ENCODE measurements at regions not wholly inside any gene's neighbourhood (a gene's known extent, or its start where the extent isn't known, plus 50 kb on each side); places are given as distances from the start of the nearest gene placed in this dataset.

DNA sequence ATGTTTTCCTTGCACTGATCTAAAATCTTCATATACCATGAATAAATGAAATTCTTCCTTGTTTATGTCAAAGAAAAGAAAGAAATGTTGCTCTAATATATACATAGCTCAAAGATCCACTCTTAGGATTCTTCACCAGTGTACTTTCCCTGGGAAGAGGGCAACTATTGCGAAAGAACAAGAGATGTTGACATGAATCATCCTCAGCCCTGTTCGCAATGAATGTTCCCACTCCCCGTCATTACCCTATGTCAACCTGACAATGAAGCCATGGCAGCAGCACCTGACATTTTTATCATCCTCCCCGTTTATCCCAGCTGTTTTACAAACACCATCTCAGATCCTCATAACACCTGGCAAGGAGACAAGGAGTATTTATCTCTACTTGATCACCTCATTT lies 409.1 kb upstream of the GRIA1 start:
- Histone ChIP-seq H3K36me3 (ENCODE audit: control insufficient read depth, insufficient read depth, low read length) (no peaks in the 10 kb centered on the region), H3K9ac (ENCODE audit: low read length) (no peak overlapping the region), H3K4me1 (ENCODE audit: control insufficient read depth, insufficient read depth, low read length) (no peaks in the 10 kb centered on the region), H3K4me3 (ENCODE audit: low read depth, low read length) (no peak overlapping the region), H3K9me3 (ENCODE audit: control insufficient read depth, insufficient read depth, low read depth, low read length) (no peaks in the 10 kb centered on the region), H3K27me3 (ENCODE audit: control insufficient read depth, insufficient read depth, low read length) (no peaks in the 10 kb centered on the region), H3K27ac (ENCODE audit: low read depth, low read length) (no peak overlapping the region)

DNA sequence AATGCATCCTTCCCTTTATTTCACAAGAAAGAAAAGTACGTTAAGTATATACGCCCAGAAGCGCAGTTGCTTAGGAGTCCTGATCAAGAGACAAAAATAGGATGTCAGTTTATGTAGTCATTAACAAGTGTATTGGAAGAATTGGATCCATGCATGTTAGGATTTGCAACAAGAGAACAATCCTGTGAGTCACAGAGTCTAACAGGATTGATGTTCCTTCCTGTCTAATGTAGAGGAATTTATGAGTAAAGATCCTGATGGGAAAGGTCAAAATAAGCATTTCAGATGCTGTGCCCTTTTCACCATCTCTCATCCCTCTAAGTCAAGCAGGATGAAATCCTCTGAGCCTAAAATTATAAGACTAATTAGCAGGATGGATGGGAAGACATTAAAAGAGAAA lies 406.0 kb upstream of the GRIA1 start:
- no peaks in the 10 kb centered on the region for H3K4me1 ChIP-seq (ENCODE audit: control insufficient read depth, insufficient read depth, low read length)
- no peak overlapping the region for H3K9ac ChIP-seq (ENCODE audit: low read length)
- H3K27ac ChIP-seq (ENCODE audit: low read depth, low read length), result no peak overlapping the region
- H3K4me3 ChIP-seq (ENCODE audit: low read depth, low read length), result no peak overlapping the region
- H3K36me3 ChIP-seq (ENCODE audit: control insufficient read depth, insufficient read depth, low read length), result no peaks in the 10 kb centered on the region
- H3K9me3 ChIP-seq (ENCODE audit: control insufficient read depth, insufficient read depth, low read depth, low read length), result no peaks in the 10 kb centered on the region
- H3K27me3 ChIP-seq (ENCODE audit: control insufficient read depth, insufficient read depth, low read length), result no peaks in the 10 kb centered on the region

DNA sequence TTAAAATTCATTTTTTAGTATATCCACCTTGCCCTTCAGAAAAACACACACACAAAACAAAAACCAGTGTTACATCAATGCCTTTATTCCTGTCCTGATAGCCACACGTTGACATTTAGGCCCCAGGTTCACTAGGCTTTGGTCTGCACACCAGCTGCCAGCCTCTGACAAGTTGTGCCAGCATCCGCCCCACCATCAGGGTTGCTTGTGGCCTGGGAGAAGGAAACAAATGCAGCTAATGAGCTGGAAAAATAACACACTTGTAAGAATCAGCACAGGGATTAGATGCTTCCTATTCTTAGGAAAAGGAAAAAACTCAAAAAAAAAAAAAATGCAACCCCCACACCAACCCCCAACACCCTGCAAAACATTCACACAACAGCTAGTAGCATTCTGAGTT lies 404.0 kb upstream of the GRIA1 start:
- Histone ChIP-seq H3K9me3 (ENCODE audit: control insufficient read depth, insufficient read depth, low read depth, low read length) (no peaks in the 10 kb centered on the region), H3K36me3 (ENCODE audit: control insufficient read depth, insufficient read depth, low read length) (no peaks in the 10 kb centered on the region), H3K9ac (ENCODE audit: low read length) (no peak overlapping the region), H3K4me1 (ENCODE audit: control insufficient read depth, insufficient read depth, low read length) (no peaks in the 10 kb centered on the region), H3K27ac (ENCODE audit: low read depth, low read length) (no peak overlapping the region), H3K27me3 (ENCODE audit: control insufficient read depth, insufficient read depth, low read length) (no peaks in the 10 kb centered on the region), H3K4me3 (ENCODE audit: low read depth, low read length) (no peak overlapping the region)

DNA sequence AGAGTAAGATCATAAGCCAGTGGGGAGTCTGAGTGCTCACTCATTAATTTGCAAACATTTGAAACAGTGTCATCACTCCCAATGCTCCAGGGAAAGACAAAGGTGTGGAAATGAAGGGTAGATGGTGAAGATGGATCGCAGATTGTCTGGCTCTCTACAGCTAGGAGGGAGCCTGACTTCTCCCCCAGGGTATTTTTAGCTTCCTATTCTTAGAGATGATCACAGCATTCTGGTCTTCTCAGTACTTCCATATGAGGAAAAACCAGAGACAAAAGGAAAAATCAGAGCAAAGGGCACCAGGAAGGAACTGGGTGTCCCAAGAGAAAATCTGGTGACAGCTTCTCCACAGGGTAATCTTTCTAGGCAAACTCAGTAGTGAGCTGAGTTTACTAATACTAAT lies 401.9 kb upstream of the GRIA1 start:
- Histone ChIP-seq H3K27ac (ENCODE audit: low read depth, low read length) (no peak overlapping the region), H3K4me1 (ENCODE audit: control insufficient read depth, insufficient read depth, low read length) (no peaks in the 10 kb centered on the region), H3K9me3 (ENCODE audit: control insufficient read depth, insufficient read depth, low read depth, low read length) (no peaks in the 10 kb centered on the region), H3K36me3 (ENCODE audit: control insufficient read depth, insufficient read depth, low read length) (no peaks in the 10 kb centered on the region), H3K27me3 (ENCODE audit: control insufficient read depth, insufficient read depth, low read length) (no peaks in the 10 kb centered on the region), H3K4me3 (ENCODE audit: low read depth, low read length) (no peak overlapping the region), H3K9ac (ENCODE audit: low read length) (no peak overlapping the region)

DNA sequence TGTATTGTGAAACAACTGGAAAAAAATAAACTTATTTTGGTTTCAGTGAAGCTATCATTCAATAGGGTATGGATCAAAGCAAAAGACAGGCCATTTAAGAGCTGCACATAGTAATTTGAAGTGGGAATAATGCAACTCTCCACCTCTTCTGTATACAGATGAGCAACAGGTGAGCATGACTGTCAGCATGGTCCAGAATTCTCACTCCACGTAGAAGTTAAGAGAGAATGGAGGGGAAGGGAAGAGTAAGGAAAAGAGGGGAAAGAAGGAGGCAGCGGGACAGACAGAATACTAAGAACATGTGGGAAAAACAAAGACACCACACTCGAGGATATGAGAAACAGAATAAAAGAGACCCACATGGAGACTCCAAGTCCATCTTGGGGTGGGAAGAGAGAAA lies 396.1 kb upstream of the GRIA1 start:
- H3K4me3 ChIP-seq (ENCODE audit: low read depth, low read length), result no peak overlapping the region
- H3K9me3 ChIP-seq (ENCODE audit: control insufficient read depth, insufficient read depth, low read depth, low read length), result no peaks in the 10 kb centered on the region
- H3K4me1 ChIP-seq (ENCODE audit: control insufficient read depth, insufficient read depth, low read length), result peaks cover 2% of the 10 kb centered on the region; the same call in 1 of the 2 replicates
- H3K27ac ChIP-seq (ENCODE audit: low read depth, low read length), result no peak overlapping the region
- H3K9ac ChIP-seq (ENCODE audit: low read length), result no peak overlapping the region
- no peaks in the 10 kb centered on the region for H3K36me3 ChIP-seq (ENCODE audit: control insufficient read depth, insufficient read depth, low read length)
- H3K27me3 ChIP-seq (ENCODE audit: control insufficient read depth, insufficient read depth, low read length), result no peaks in the 10 kb centered on the region

DNA sequence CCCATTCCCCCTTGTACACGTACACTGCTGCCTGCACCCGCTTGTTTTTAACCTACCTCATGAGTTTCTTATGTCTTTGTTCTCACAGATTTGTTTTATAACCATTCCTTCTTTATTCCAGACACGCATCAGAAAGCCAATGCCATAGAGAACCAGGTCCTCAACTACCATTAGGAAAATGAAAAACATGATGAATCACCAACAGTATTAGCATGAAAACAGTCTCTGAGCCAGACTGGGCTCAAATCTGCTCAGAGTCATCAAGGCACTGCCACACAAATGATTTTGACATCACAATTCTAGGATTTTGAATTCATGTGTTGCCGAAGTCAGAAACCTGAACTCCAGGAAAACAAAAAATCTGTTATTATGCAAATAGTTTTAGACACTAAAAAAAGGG lies 394.1 kb upstream of the GRIA1 start:
- H3K27me3 ChIP-seq (ENCODE audit: control insufficient read depth, insufficient read depth, low read length), result no peaks in the 10 kb centered on the region
- H3K9ac ChIP-seq (ENCODE audit: low read length), result no peak overlapping the region
- no peak overlapping the region for H3K27ac ChIP-seq (ENCODE audit: low read depth, low read length)
- no peaks in the 10 kb centered on the region for H3K9me3 ChIP-seq (ENCODE audit: control insufficient read depth, insufficient read depth, low read depth, low read length)
- no peaks in the 10 kb centered on the region for H3K36me3 ChIP-seq (ENCODE audit: control insufficient read depth, insufficient read depth, low read length)
- H3K4me1 ChIP-seq (ENCODE audit: control insufficient read depth, insufficient read depth, low read length), result peaks cover 5% of the 10 kb centered on the region; the same call in 1 of the 2 replicates
- H3K4me3 ChIP-seq (ENCODE audit: low read depth, low read length), result no peak overlapping the region

DNA sequence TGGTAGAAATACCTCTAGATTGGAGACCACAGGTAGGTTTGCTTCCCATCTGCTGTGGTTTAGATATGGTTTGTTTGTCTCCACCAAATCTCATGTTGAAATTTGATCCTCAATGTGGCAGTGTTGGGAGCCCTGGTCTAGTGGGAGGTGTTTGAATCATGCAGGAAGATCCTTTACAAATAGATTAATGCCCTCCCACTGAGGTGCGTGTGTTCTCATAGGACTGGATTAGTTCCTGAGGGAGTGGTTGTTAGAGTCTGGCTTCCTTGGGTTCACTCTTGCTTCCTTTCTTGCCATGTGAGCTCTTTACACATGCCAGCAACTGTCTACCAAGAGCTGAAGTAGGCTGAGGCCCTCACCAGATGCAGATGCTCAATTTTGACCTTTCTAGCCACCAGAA lies 391.1 kb upstream of the GRIA1 start:
- H3K4me1 ChIP-seq (ENCODE audit: control insufficient read depth, insufficient read depth, low read length), result peaks cover 5% of the 10 kb centered on the region; the same call in 1 of the 2 replicates
- H3K36me3 ChIP-seq (ENCODE audit: control insufficient read depth, insufficient read depth, low read length), result no peaks in the 10 kb centered on the region
- no peak overlapping the region for H3K9ac ChIP-seq (ENCODE audit: low read length)
- H3K27ac ChIP-seq (ENCODE audit: low read depth, low read length), result no peak overlapping the region
- H3K4me3 ChIP-seq (ENCODE audit: low read depth, low read length), result no peak overlapping the region
- no peaks in the 10 kb centered on the region for H3K27me3 ChIP-seq (ENCODE audit: control insufficient read depth, insufficient read depth, low read length)
- H3K9me3 ChIP-seq (ENCODE audit: control insufficient read depth, insufficient read depth, low read depth, low read length), result peaks cover 7% of the 10 kb centered on the region

DNA sequence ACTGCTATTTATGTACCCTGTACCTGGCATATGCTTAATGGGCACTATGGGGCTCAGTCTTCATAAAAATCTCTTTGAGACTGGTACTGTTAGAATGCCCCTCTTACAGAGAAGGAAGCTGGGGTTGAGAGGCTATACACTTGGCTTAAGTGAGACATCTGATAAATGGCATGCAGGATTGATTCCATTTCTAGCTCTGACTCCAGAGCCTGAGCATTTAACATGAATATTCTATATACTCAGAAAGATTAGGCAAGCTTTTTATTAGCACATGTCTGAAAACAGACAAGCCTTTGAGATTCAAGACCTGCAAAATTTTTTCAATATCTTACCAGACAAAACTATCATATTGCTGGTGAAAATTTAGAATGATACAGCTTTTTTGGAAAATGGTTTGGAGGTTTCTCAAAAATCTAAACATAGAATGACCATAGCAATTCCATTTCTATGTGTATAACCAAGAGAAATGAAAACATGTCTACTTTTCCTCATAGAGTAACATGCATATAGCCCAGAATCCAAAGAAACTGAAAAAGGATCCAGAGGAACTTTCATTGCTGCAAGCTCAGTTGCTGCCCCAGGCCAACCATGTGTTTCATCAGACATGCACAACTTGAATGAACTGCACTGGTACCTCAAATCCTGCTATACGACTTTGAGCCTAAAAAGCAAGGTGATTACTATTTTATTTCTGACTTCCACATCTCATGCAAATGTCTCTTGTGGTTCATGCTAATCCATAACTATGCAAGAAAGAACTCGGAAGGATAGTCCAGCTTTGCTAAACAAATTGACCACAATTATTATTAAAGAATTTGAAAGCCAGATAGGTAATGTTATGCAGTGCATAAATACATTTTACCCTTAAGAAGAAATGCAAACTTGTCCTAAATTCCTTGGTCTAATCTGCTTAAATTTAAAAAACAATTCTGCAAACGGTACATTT lies 389.0 kb upstream of the GRIA1 start:
- Histone ChIP-seq H3K36me3 (ENCODE audit: control insufficient read depth, insufficient read depth, low read length) (no peaks in the 10 kb centered on the region), H3K4me1 (ENCODE audit: control insufficient read depth, insufficient read depth, low read length) (peaks cover 5% of the 10 kb centered on the region; the same call in 1 of the 2 replicates), H3K27ac (ENCODE audit: low read depth, low read length) (no peak overlapping the region), H3K27me3 (ENCODE audit: control insufficient read depth, insufficient read depth, low read length) (no peaks in the 10 kb centered on the region), H3K9me3 (ENCODE audit: control insufficient read depth, insufficient read depth, low read depth, low read length) (peaks cover 7% of the 10 kb centered on the region), H3K9ac (ENCODE audit: low read length) (no peak overlapping the region), H3K4me3 (ENCODE audit: low read depth, low read length) (no peak overlapping the region)

DNA sequence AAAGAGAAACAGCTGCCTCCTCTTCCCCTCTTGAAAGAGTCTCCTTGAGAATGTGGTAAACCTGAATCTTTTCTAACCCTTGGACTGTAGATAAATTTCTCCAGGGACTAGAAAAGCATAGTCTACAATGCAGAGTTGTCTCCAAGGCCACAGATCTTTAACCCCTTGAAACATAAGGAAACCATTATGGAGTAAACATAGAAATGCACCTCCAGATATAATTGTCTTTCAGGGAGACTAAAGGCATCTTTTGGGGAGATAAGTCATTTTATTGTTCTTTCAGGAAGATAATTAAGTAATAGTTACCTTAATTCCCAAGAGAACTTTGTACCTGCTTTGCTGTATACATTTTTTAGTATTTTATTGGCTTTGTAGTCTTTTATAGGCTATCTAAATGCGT lies 373.6 kb upstream of the GRIA1 start:
- Histone ChIP-seq H3K9me3 (ENCODE audit: control insufficient read depth, insufficient read depth, low read depth, low read length) (no peaks in the 10 kb centered on the region), H3K27ac (ENCODE audit: low read depth, low read length) (no peak overlapping the region), H3K4me1 (ENCODE audit: control insufficient read depth, insufficient read depth, low read length) (no peaks in the 10 kb centered on the region), H3K4me3 (ENCODE audit: low read depth, low read length) (no peak overlapping the region), H3K36me3 (ENCODE audit: control insufficient read depth, insufficient read depth, low read length) (no peaks in the 10 kb centered on the region), H3K27me3 (ENCODE audit: control insufficient read depth, insufficient read depth, low read length) (no peaks in the 10 kb centered on the region), H3K9ac (ENCODE audit: low read length) (no peak overlapping the region)

DNA sequence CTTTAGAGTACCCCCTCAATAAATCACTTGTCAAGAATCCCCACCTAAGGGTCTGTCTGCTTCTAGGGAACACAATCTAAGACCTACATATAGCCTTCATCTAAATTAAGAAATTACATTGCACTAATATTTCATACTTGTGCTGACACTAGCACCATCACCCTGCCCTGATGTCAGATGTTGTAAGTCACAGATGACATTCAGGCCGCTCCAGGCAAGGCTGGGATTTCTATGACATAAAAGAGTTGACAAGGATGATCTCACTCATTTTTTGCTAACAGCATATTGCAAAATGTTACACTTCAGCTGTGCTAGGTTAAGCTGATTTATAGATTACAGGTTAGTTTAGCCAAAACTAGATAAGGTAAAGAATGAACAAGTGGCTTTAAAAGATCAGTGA lies 372.5 kb upstream of the GRIA1 start:
- H3K27ac ChIP-seq (ENCODE audit: low read depth, low read length), result no peak overlapping the region
- no peak overlapping the region for H3K4me3 ChIP-seq (ENCODE audit: low read depth, low read length)
- no peaks in the 10 kb centered on the region for H3K27me3 ChIP-seq (ENCODE audit: control insufficient read depth, insufficient read depth, low read length)
- H3K9me3 ChIP-seq (ENCODE audit: control insufficient read depth, insufficient read depth, low read depth, low read length), result no peaks in the 10 kb centered on the region
- H3K9ac ChIP-seq (ENCODE audit: low read length), result no peak overlapping the region
- no peaks in the 10 kb centered on the region for H3K4me1 ChIP-seq (ENCODE audit: control insufficient read depth, insufficient read depth, low read length)
- no peaks in the 10 kb centered on the region for H3K36me3 ChIP-seq (ENCODE audit: control insufficient read depth, insufficient read depth, low read length)

DNA sequence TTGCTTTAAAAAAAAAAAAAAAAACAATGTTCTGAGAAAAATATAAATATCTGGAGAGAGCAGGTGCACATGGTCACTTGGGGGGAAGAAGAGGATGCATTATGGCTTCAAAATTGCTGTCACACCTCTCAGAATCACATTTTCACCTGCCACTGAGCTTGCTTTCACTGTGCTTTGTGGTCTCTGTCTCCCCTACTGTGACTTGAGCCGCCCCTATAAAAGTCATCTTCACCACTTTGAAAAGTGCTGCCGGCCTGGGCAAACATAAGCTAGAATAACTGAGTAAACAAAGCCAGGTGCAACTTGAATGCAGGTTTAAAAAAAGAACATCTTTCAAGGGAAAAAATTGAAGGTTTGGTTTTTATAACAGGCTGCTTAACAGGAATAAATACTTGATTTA lies 368.1 kb upstream of the GRIA1 start:
- Histone ChIP-seq H3K9ac (ENCODE audit: low read length) (no peak overlapping the region), H3K4me3 (ENCODE audit: low read depth, low read length) (no peak overlapping the region), H3K27me3 (ENCODE audit: control insufficient read depth, insufficient read depth, low read length) (no peaks in the 10 kb centered on the region), H3K9me3 (ENCODE audit: control insufficient read depth, insufficient read depth, low read depth, low read length) (no peaks in the 10 kb centered on the region), H3K4me1 (ENCODE audit: control insufficient read depth, insufficient read depth, low read length) (no peaks in the 10 kb centered on the region), H3K36me3 (ENCODE audit: control insufficient read depth, insufficient read depth, low read length) (no peaks in the 10 kb centered on the region), H3K27ac (ENCODE audit: low read depth, low read length) (no peak overlapping the region)

All from HUES6 (cell line).